ENCODE measurements at regions not wholly inside any gene's neighbourhood (a gene's known extent, or its start where the extent isn't known, plus 50 kb on each side); places are given as distances from the start of the nearest gene placed in this dataset.
"Not testable (repeated sequence)": the region's sequence is repeated elsewhere in the genome, so short reads cannot be mapped to it uniquely, and the experiment has no call there.

GRCh38 chr11:93902921-93903320 lies 52.5 kb upstream of the VSTM5 start:
- DNase-seq, result no peak

GRCh38 chr11:93903989-93904388 lies 53.6 kb upstream of the VSTM5 start:
- no peak for DNase-seq

- no peak for DNase-seq
These were observed 54.3 kb upstream of the VSTM5 start for GRCh38 chr11:93904716-93905115.

- no peak for DNase-seq
These were observed 55.0 kb upstream of the VSTM5 start for GRCh38 chr11:93905384-93905783.

- no peak for DNase-seq
These were observed 56.1 kb upstream of the VSTM5 start for GRCh38 chr11:93906486-93906885.

GRCh38 chr11:93907901-93908300 lies 57.5 kb upstream of the VSTM5 start:
- no peak for DNase-seq

GRCh38 chr11:93908689-93909088 lies 58.3 kb upstream of the VSTM5 start:
- DNase-seq, result no peak

- DNase-seq, result no peak
These were observed 67.3 kb upstream of the VSTM5 start for GRCh38 chr11:93917673-93918072.

- peak; percentile 58 for DNase-seq
These were observed 71.5 kb upstream of the VSTM5 start for GRCh38 chr11:93921695-93922468.

- DNase-seq, result no peak
These were observed 72.4 kb upstream of the VSTM5 start for GRCh38 chr11:93922830-93923229.

- DNase-seq, result not testable (repeated sequence)
These were observed 75.7 kb upstream of the VSTM5 start for GRCh38 chr11:93926099-93926498.

- no peak for DNase-seq
These were observed 79.0 kb upstream of the VSTM5 start for GRCh38 chr11:93929407-93929806.

- no peak for DNase-seq
These were observed 82.8 kb upstream of the VSTM5 start for GRCh38 chr11:93933230-93933629.

GRCh38 chr11:93935826-93936225 lies 85.3 kb upstream of the HEPHL1 start:
- DNase-seq, result peak; percentile 48

- DNase-seq, result no peak
These were observed 84.7 kb upstream of the HEPHL1 start for GRCh38 chr11:93936460-93936859.

GRCh38 chr11:93939084-93939760 lies 81.9 kb upstream of the HEPHL1 start:
- no peak for DNase-seq

- no peak for DNase-seq
These were observed 80.8 kb upstream of the HEPHL1 start for GRCh38 chr11:93940395-93940794.

GRCh38 chr11:93942176-93942575 lies 79.0 kb upstream of the HEPHL1 start:
- DNase-seq, result no peak

GRCh38 chr11:93945596-93945995 lies 75.6 kb upstream of the HEPHL1 start:
- no peak for DNase-seq

GRCh38 chr11:93952082-93952780 lies 68.9 kb upstream of the HEPHL1 start:
- no peak for DNase-seq

- DNase-seq, result no peak
These were observed 63.7 kb upstream of the HEPHL1 start for GRCh38 chr11:93957397-93957952.

GRCh38 chr11:93958991-93959390 lies 62.2 kb upstream of the HEPHL1 start:
- DNase-seq, result peak; percentile 32

GRCh38 chr11:93959663-93960062 lies 61.5 kb upstream of the HEPHL1 start:
- DNase-seq, result no peak

- no peak for DNase-seq
These were observed 58.1 kb upstream of the HEPHL1 start for GRCh38 chr11:93963072-93963471.

All from NCI-H1105 (cell line).